Fibroblast of skin of left biceps (primary cell): ENCODE measurements at regions not wholly inside any gene's neighbourhood (a gene's known extent, or its start where the extent isn't known, plus 50 kb on each side); places are given as distances from the start of the nearest gene placed in this dataset.
"Not testable (repeated sequence)": the region's sequence is repeated elsewhere in the genome, so short reads cannot be mapped to it uniquely, and the experiment has no call there.

Source experiments
- DNase-seq, 2 experiments: peaks; one replicate each; pipeline ENCODE4 v3.0.0-alpha.2; 2013; ENCODE audit warnings: low read depth in 2 of 2

DNA sequence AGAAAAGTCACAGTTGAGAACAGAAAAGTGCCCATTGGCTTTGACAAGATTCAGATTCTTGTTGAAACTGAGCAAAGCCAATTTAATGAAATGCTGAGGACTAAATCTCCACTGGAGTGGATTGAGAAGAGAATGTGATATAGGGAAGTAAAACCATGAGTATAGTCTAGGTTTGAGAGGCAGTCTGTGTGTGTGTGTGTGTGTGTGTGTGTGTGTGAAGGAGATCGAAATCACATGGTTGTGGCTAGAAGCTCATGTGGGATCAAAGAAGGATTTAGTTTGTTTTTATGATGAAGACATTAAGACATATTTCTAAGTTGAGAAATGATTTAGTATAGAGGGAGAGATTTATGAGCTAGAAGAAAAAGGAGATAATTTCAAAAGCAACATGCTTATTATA lies 275.7 kb upstream of the DAB2 start:
- DNase-seq = no peak

DNA sequence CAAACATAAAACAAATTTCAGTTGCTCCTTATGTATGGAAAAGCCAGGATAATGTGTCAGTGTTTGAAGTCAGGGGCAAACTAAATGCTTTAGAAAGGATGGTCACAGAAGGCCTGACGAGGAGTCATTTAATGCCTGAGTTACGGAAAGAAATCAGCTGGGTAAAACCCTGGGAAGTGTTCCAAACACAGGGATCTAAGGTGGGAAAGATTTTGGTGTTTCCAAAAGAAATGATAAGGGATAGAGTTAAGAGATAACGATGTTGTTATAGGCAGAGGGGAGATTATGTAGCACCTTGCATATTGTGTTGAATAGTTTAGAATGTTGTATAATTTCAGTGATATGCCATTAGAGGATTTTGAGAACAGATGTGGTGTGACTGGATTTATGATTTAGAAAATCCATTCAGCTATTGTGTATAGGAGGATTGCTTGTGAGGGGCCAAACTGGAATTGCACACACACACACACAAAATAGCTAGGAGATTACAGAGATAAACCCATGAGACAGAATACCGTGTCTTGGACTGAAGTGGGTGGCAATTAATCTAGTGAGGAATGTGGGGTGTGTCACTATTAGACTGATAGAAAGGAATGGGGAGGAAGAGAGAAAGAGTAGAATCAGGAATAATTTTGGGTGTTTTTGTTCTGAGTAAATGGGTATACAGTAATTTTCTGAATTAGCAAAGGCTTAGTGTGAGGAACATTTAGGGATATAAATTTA lies 274.2 kb upstream of the DAB2 start:
- DNase-seq = no peak

GRCh38 chr5:39697881-39698280 lies 273.1 kb upstream of the DAB2 start:
- DNase-seq = no peak

DNA sequence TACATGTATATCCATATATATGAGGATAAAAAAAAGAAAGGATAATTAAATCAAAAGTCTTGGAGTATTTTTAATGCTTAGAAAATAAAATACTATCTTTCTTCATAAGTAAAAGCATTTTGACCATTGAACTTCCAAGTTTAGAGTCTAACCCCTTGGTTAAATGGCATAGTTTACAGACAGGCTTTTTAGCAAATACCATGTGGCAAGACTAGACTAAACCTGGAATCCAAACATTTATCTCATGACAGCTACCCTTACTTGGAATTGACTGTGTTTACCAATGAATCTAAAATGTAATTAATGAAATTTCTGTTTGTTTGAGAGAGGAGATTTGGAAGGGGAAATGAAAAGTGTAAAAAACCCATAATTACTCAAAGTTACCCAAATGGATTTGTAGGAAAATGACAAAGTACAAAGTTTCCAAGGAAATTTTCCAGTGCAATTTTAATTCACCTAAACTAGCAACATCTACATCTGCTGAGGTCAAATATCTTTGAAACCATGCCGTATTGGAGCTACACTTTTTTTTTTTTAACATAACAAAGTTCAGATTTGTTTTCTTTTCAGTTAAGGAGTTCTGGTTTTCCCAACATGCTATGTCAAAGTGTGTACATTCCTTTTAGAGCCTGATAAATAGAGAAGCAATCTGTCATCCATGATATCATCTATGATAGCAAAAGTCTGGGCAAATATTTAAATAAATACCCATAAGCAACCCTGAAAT lies 272.1 kb upstream of the DAB2 start:
- DNase-seq = no peak

- no peak for DNase-seq
These were observed 267.2 kb upstream of the DAB2 start for GRCh38 chr5:39691993-39692392.

- no peak for DNase-seq
These were observed 266.4 kb upstream of the DAB2 start for GRCh38 chr5:39691136-39691535.

DNA sequence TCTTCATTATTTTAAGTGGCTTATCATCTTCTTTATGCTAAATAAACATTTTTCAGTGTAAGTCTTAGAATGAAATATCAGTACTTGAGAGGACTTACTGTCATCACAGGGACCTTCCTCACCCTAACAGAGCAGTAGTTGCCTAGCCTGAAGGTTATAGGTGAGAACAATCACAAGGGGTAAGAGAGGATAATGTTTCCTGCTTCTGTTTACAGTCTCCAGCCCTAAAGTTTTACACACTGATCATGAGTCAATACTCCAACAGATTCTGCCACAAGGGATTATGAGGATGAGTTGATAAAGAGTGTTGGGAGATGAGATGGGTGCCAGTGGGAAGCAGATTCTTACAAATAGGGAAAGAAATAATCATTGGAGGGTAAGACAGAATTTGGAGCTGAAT lies 265.1 kb upstream of the DAB2 start:
- DNase-seq = no peak

- not testable (repeated sequence) for DNase-seq
These were observed 263.1 kb upstream of the DAB2 start for GRCh38 chr5:39687924-39688323.

- DNase-seq = no peak
These were observed 255.4 kb upstream of the DAB2 start for GRCh38 chr5:39680213-39680612.

DNA sequence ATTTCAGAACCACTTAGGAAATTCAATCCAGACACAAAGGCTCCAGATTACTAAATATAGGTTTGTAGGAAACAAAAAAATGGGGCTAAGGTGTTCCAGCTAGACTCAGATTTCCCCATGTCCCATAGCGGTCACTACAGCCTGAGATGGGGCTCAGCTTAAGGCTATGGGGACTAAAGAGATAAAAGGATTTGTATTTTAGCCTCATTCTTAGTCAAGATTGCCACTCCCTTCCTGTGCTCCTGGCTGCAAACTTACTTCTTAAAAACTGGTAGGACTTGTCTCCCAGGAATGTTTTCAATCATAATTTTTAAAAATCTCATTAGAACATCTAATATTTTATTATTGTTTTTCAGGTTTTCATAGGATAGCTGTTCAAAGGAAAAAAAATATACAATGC lies 253.8 kb upstream of the DAB2 start:
- no peak for DNase-seq

DNA sequence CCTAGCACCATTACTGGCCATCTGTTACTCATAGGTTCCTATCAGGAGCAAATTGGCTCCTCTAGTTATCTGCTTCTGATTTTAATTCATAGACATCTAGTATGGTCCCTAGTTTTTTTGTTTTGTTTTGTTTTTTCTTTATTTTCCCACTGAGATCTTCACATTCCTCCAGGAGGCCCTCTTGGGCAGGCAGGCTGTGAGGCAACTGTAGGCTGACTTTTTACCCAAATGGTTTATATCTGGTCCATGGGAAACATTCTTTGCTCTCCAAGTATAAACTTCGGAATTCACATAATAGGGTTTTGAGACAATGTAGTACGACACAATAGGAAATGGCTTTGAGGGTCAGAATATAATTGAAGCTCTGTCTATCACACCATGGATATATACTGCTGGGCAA lies 250.9 kb upstream of the DAB2 start:
- DNase-seq = no peak

DNA sequence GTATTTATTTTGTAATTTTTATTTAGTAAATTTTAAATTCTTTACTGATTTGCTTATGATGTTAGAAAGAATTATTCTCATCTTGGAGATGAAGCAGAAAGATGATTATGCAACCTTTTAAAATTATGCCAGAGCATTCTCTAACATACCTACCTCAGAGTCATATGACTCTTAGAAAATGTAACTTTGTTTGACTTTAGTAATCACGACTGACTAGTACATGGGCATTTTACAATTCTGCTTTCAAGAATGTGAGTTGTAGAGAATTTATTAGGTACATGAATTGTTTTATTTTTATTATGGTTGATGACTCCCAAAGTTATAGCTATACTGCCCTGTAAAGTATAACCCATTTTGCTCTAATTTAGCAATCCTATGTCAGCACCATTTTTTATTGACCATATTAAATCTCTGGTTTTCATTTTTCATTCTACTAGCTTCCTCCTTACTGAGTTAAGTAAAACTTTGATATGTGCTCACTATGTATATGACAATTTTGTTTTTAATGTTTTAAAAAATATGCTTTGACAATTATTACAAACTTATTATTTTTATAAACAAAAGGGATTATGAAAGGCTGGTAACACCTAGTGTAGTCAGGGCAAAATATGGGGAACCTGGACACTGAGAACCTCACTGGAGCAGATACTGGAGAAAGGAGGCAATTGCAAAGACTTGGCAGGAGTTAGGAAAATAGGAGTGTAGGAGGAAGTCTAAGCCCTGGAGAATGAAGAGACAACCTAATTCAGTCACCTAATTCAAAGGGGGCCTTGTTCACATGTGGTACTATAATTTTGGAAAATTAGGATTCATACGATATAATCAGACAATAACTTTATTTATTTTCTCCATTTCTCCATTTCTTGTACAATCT lies 249.7 kb upstream of the DAB2 start:
- no peak for DNase-seq

DNA sequence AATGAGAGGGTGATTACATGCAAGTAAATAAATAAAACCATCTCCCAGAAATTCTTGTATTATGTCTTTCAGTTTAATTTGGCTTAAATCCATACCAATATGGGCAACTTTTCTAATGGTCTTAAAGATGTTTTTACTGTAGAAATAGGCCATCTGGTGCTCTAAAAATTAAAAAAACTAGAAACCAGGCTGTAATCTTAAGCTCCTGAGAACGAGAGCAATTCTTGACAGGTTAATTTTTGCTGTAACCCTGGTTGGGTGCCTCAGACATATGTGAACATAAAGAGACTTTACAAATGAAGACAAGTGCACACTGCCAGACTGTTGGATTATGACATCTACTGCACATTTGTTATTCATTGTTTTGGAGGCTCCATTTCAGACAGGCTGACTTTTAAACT lies 246.8 kb upstream of the DAB2 start:
- DNase-seq = no peak

DNA sequence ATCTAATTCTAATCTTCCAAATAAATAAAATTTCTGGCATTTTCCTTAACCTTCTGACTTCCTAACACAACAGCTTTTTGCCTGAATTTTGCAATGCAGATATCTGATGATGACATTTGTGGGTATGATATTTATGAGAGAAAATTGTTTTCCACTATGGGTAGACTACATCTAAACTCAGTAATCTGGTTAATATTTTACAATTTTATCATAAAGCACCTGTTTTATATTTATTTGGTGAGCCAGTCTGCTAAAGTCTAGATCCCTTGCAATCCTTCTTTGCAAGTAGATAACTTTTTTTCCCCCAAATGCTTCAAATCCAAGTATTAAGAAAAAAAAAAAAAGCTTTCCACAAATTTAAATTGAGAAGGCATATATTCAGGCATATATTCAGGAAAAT lies 246.2 kb upstream of the DAB2 start:
- no peak for DNase-seq

- no peak for DNase-seq
These were observed 245.6 kb upstream of the DAB2 start for GRCh38 chr5:39670391-39670790.

DNA sequence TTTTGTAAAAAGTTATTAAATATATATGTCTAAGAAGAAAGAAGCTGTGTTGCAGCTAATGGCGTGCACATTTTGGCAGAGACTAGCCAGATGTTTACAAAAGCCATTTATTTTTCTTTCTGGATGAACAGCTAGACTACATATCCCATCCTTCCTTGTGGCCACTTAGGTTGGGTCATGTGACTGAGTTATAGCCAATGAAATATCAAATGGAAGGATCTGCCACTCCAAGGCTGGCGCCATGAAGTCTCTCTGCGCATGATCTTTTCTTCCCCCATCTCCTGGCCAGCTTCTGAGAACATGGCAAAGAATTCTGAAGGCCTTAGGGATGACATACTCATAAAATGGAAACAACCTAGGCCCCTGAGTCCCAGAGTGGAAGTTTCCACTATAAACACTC lies 244.2 kb upstream of the DAB2 start:
- no peak for DNase-seq

- DNase-seq = no peak
These were observed 240.5 kb upstream of the DAB2 start for GRCh38 chr5:39665328-39665727.

- DNase-seq = no peak
These were observed 238.2 kb upstream of the DAB2 start for GRCh38 chr5:39662945-39663344.

DNA sequence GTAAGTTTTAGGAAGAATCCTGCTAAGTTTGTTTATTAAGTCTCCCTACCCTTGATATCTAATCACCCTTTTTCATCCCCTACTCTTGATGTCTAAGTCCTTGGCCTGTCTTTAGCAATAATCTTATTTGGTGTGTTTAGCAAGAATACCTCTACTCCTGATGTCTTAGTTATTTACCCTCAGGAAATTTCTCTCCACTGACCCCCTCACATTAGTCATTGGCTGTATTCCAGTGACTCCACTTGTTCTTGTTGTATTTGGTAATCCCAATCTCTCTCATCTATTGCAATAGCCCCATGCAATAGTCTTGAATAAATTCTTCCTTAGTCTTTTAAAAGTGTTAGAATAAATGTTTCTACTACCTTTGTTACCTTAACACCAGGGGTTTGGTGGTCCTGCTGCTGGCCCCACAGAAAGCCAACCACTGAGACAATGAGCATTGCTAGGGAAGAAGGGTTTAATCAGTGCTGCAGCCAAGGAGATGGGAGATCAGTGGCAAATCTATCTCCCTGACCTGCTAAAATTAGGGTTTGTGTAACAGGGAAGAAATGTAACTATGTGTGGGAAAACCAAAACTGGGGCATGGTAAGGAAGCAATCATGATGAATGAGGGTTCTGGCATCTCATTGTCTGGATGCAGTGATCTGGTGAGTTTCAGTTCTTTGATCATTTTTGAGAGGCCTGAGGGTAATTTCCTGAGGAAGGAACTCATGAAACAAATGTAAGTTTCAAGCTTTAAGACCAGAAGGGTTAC lies 236.4 kb upstream of the DAB2 start:
- DNase-seq = no peak

DNA sequence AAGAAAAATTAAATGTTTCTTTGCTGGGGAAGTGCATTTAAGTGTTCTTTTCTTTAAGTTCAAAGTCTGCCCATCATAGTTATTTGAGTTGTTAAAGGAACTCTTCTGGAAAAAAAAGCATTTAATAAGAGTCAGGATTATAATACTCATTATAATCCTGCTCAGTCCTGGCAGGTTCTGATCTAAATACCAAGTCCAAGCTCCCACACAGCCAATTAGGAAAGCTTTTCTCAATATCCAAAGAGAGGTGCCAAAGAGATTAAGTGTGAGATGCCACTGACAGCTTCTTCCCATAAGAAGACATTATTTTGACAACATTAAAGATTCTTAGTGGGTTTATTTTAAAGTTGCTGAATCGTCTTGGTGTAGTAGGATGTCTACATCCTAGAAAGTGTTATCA lies 235.2 kb upstream of the DAB2 start:
- no peak for DNase-seq

DNA sequence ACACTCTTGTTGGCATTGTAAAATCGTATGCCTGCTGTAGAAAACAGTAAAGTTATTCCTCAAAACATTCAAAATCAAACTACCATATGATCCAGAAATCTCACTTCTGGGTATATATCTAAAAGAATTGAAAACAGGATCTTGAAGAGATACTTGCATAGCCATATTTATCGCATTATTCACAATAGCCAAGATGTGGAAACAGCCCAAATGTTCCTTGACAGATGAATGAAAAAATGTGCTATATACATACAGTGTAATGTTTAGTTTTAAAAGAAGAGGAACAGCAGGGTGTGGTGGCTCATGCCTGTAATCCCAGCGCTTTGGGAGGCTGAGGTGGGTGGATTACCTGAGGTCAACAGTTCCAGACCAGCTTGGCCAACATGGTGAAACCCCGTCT lies 234.1 kb upstream of the DAB2 start:
- no peak for DNase-seq

DNA sequence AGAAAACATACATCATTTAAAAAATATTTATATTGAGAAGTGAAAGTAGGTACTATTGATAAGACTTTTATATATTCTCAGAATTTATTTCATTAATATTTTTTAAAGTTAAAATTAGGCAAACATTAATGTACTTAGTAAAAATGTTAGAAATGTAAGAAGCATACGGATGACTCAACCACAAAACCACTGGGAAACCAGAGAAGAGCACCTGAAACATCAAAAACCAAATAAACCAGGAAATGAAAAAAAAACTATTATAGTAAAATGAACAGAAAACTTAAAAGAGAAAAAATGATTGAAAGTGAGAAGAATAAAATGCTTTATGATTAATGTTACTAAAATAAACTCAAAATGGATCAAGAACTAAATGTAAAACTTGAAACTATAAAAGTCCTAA lies 233.2 kb upstream of the DAB2 start:
- no peak for DNase-seq
